ENCODE measurements at regions not wholly inside any gene's neighbourhood (a gene's known extent, or its start where the extent isn't known, plus 50 kb on each side); places are given as distances from the start of the nearest gene placed in this dataset.

DNA sequence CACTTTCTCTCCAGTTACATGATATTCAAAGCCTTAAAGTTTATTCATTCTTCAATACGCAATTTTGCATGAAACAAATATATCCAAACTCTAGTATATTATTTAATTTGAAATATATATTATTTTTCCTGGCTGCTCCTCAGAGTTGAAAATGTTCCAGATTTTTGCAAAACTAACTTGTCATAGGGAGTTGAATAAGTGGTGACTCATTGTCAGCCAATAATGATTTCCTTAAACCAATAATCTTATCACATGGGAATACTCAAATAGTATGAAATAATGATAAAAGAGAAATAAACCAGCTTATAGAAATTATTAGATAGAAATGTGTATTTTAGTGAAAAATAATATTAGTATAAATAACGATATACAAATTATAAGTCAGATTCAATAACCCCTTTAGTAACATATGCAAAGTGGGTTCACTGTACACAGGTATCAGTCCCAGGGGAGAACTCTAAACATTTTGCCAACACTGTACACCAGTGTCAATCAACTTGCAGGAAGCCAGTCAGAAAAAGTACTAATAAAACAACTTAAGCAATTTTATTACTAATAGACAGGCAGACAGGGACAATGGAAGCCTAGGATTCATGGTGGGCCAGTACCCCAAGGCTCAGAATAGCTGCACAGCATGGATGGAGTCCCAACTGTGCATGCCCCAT lies 222.6 kb upstream of the KLHL1 start:
- no peaks in the 10 kb centered on the region for H3K4me1 ChIP-seq (replicated peaks; ENCODE audit: insufficient read depth)
- H3K9me3 ChIP-seq (ENCODE audit: insufficient read depth, low read depth) = no peaks in the 10 kb centered on the region
- CTCF ChIA-PET = no interaction called here
- no peaks in the 10 kb centered on the region for H3F3A ChIP-seq (ENCODE audit: insufficient read depth, low read depth)
- H3K4me2 ChIP-seq = no peak overlapping the region
- no peaks in the 10 kb centered on the region; the same call in 1 of the 2 replicates for H3K9me2 ChIP-seq (ENCODE audit: insufficient read depth)
- no peak overlapping the region for H3K4me3 ChIP-seq
- H4K20me1 ChIP-seq (ENCODE audit: insufficient read depth) = no peaks in the 10 kb centered on the region
- BruUV-seq (replicated peaks) = no TSS peak
- no peaks in the 10 kb centered on the region for H3K79me2 ChIP-seq (ENCODE audit: low read depth)
- no peaks in the 10 kb centered on the region for H3K27me3 ChIP-seq (ENCODE audit: insufficient read depth, low read depth)
- no peak for DNase-seq
- POLR2A ChIA-PET (ENCODE audit: unreplicated experiment) = no interaction called here
- intact Hi-C loops (cut with micrococcal nuclease; ENCODE audit: unreplicated experiment) = no loop called here
- no peak overlapping the region for H2AFZ ChIP-seq
- H3K36me3 ChIP-seq (ENCODE audit: low read depth) = no peaks in the 10 kb centered on the region
- TF ChIP-seq, protein P1, sequence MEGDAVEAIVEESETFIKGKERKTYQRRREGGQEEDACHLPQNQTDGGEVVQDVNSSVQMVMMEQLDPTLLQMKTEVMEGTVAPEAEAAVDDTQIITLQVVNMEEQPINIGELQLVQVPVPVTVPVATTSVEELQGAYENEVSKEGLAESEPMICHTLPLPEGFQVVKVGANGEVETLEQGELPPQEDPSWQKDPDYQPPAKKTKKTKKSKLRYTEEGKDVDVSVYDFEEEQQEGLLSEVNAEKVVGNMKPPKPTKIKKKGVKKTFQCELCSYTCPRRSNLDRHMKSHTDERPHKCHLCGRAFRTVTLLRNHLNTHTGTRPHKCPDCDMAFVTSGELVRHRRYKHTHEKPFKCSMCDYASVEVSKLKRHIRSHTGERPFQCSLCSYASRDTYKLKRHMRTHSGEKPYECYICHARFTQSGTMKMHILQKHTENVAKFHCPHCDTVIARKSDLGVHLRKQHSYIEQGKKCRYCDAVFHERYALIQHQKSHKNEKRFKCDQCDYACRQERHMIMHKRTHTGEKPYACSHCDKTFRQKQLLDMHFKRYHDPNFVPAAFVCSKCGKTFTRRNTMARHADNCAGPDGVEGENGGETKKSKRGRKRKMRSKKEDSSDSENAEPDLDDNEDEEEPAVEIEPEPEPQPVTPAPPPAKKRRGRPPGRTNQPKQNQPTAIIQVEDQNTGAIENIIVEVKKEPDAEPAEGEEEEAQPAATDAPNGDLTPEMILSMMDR (conservative IDR thresholded peaks at IDR 0.05) = no peak
- no peak for TF ChIP-seq EZH2 (IDR thresholded peaks at IDR 0.05; ENCODE audit: low read depth)
- H3K27ac ChIP-seq = no peak overlapping the region

DNA sequence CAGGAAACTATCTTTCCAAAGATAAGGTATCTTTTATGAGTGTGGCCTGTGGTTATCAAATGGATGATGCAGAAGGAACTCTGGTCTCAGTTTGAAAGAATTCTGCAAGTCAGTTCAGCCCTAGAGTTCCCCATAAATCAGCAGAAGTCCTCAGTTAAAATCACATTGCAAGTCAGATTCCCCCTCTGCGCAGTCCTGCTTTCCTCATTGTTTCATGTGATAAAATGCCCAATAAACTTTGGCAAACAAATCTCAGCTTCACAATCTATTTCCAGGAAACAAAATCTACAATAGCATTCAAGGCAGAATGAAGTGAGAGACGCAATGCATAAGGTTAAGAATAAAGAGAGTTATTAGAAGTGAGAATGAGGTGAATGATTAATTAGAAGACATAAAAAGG lies 216.3 kb upstream of the KLHL1 start:
- H3K27ac ChIP-seq = no peak overlapping the region
- H3K4me3 ChIP-seq = no peak overlapping the region
- no peaks in the 10 kb centered on the region for H3K79me2 ChIP-seq (ENCODE audit: low read depth)
- H3K9me2 ChIP-seq (ENCODE audit: insufficient read depth) = no peaks in the 10 kb centered on the region; the same call in 1 of the 2 replicates
- H3F3A ChIP-seq (ENCODE audit: insufficient read depth, low read depth) = no peaks in the 10 kb centered on the region
- TF ChIP-seq, protein P1 (conservative IDR thresholded peaks at IDR 0.05) = no peak
- no peak for TF ChIP-seq EZH2 (IDR thresholded peaks at IDR 0.05; ENCODE audit: low read depth)
- ChIA-PET CTCF (no interaction called here), POLR2A (ENCODE audit: unreplicated experiment) (interaction anchor here (0.7 kb wide), 1 partner anchor 219 kb away, joined by 6 read pairs; no protein-coding TSS in a partner anchor)
- no peaks in the 10 kb centered on the region; the same call in 1 of the 2 replicates for H3K9me3 ChIP-seq (ENCODE audit: insufficient read depth, low read depth)
- no peaks in the 10 kb centered on the region for H3K27me3 ChIP-seq (ENCODE audit: insufficient read depth, low read depth)
- DNase-seq = no peak
- H3K36me3 ChIP-seq (ENCODE audit: low read depth) = no peaks in the 10 kb centered on the region
- H4K20me1 ChIP-seq (ENCODE audit: insufficient read depth) = no peaks in the 10 kb centered on the region
- H2AFZ ChIP-seq = no peak overlapping the region
- intact Hi-C loops (cut with micrococcal nuclease; ENCODE audit: unreplicated experiment) = no loop called here
- no peak overlapping the region for H3K4me2 ChIP-seq
- no peaks in the 10 kb centered on the region for H3K4me1 ChIP-seq (replicated peaks; ENCODE audit: insufficient read depth)
- BruUV-seq (replicated peaks) = no TSS peak

DNA sequence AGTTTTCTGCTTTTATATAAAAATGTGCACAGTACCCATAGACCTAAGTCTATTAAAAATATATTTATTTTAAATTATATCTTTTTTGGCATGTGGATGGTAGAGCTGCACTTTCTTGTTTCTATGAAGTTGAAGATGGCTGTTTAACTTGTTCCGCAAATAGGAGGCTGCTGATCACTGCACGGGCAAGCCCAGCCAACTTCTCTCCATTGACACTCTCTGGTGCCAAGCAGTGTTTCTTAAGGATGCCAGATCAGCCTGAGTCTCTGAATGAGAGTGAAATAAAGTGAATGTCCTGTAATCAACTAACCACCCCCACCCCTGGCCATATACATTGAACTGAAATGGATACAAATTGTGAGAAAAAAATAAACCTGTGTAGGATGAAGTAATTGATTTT lies 202.9 kb upstream of the KLHL1 start:
- no peaks in the 10 kb centered on the region for H3K79me2 ChIP-seq (ENCODE audit: low read depth)
- H4K20me1 ChIP-seq (ENCODE audit: insufficient read depth) = no peaks in the 10 kb centered on the region
- POLR2A ChIA-PET (ENCODE audit: unreplicated experiment) = no interaction called here
- no peaks in the 10 kb centered on the region for H3K27me3 ChIP-seq (ENCODE audit: insufficient read depth, low read depth)
- no peak overlapping the region for H3K27ac ChIP-seq
- TF ChIP-seq, protein P1 (conservative IDR thresholded peaks at IDR 0.05) = no peak
- H3K36me3 ChIP-seq (ENCODE audit: low read depth) = no peaks in the 10 kb centered on the region
- intact Hi-C loops (cut with micrococcal nuclease; ENCODE audit: unreplicated experiment) = loop anchor here (10.0 kb wide), 1 partner anchor 216 kb away; no protein-coding TSS in a partner anchor
- no TSS peak for BruUV-seq (replicated peaks)
- H3K4me1 ChIP-seq (replicated peaks; ENCODE audit: insufficient read depth) = no peaks in the 10 kb centered on the region
- H3K9me3 ChIP-seq (ENCODE audit: insufficient read depth, low read depth) = no peaks in the 10 kb centered on the region
- CTCF ChIA-PET = interaction anchor here (1.0 kb wide), 1 partner anchor 778 kb away, joined by 3 read pairs; no protein-coding TSS in a partner anchor
- no peaks in the 10 kb centered on the region for H3K9me2 ChIP-seq (ENCODE audit: insufficient read depth)
- H3F3A ChIP-seq (ENCODE audit: insufficient read depth, low read depth) = no peaks in the 10 kb centered on the region
- H2AFZ ChIP-seq = no peak overlapping the region
- H3K4me2 ChIP-seq = no peak overlapping the region
- no peak overlapping the region for H3K4me3 ChIP-seq
- DNase-seq = no peak

All from PC-9 (cell line).